ENCODE measurements at regions not wholly inside any gene's neighbourhood (a gene's known extent, or its start where the extent isn't known, plus 50 kb on each side); places are given as distances from the start of the nearest gene placed in this dataset.

GRCh38 chr5:113692891-113693457, 179.5 kb downstream of the YTHDC2 start:
- Histone ChIP-seq H3K27me3 (peaks cover 8% of the 10 kb centered on the region), H3K27ac (no peak overlapping the region), H3K36me3 (no peaks in the 10 kb centered on the region), H3K4me1 (no peaks in the 10 kb centered on the region), H3K9ac (ENCODE audit: low read depth in 2 of 2, low read length in 2 of 2) (no peak overlapping the region), H3K9me3 (no peaks in the 10 kb centered on the region), H3K4me3 (no peak overlapping the region)
- no peak for TF ChIP-seq CTCF (IDR thresholded peaks at IDR 0.05)
- no peak for DNase-seq
- intact Hi-C loops (cut with DNase I): no loop called here

GRCh38 chr5:113693701-113694100, 180.2 kb downstream of the YTHDC2 start:
- Histone ChIP-seq H3K27ac (no peak overlapping the region), H3K4me3 (no peak overlapping the region), H3K27me3 (peaks cover 8% of the 10 kb centered on the region), H3K4me1 (no peaks in the 10 kb centered on the region), H3K9me3 (no peaks in the 10 kb centered on the region), H3K9ac (ENCODE audit: low read depth in 2 of 2, low read length in 2 of 2) (no peak overlapping the region), H3K36me3 (no peaks in the 10 kb centered on the region)
- intact Hi-C loops (cut with DNase I): no loop called here
- TF ChIP-seq CTCF (IDR thresholded peaks at IDR 0.05): no peak
- DNase-seq: no peak

GRCh38 chr5:113694576-113694975, 181.1 kb downstream of the YTHDC2 start:
- no peaks in the 10 kb centered on the region for H3K36me3 ChIP-seq
- no peak overlapping the region for H3K9ac ChIP-seq (ENCODE audit: low read depth in 2 of 2, low read length in 2 of 2)
- no peak for DNase-seq
- no peak overlapping the region for H3K27ac ChIP-seq
- TF ChIP-seq CTCF (IDR thresholded peaks at IDR 0.05): no peak
- intact Hi-C loops (cut with DNase I): no loop called here
- no peaks in the 10 kb centered on the region for H3K9me3 ChIP-seq
- peaks cover 8% of the 10 kb centered on the region for H3K27me3 ChIP-seq
- no peaks in the 10 kb centered on the region for H3K4me1 ChIP-seq
- H3K4me3 ChIP-seq: no peak overlapping the region

GRCh38 chr5:113703266-113703665, 189.8 kb downstream of the YTHDC2 start:
- H3K4me1 ChIP-seq: no peaks in the 10 kb centered on the region
- no peak overlapping the region for H3K9ac ChIP-seq (ENCODE audit: low read depth in 2 of 2, low read length in 2 of 2)
- intact Hi-C loops (cut with DNase I): no loop called here
- H3K9me3 ChIP-seq: no peaks in the 10 kb centered on the region
- H3K27me3 ChIP-seq: no peaks in the 10 kb centered on the region
- no peak for TF ChIP-seq CTCF (IDR thresholded peaks at IDR 0.05)
- H3K36me3 ChIP-seq: no peaks in the 10 kb centered on the region
- H3K27ac ChIP-seq: no peak overlapping the region
- no peak overlapping the region for H3K4me3 ChIP-seq
- DNase-seq: no peak

GRCh38 chr5:113705657-113706056, 192.2 kb downstream of the YTHDC2 start:
- H3K9me3 ChIP-seq: no peaks in the 10 kb centered on the region
- no peak for TF ChIP-seq CTCF (IDR thresholded peaks at IDR 0.05)
- H3K36me3 ChIP-seq: no peaks in the 10 kb centered on the region
- no peaks in the 10 kb centered on the region for H3K4me1 ChIP-seq
- H3K9ac ChIP-seq (ENCODE audit: low read depth in 2 of 2, low read length in 2 of 2): no peak overlapping the region
- intact Hi-C loops (cut with DNase I): no loop called here
- no peaks in the 10 kb centered on the region for H3K27me3 ChIP-seq
- H3K27ac ChIP-seq: no peak overlapping the region
- no peak for DNase-seq
- no peak overlapping the region for H3K4me3 ChIP-seq

Data from colonic mucosa (tissue), 4 donors.